Astrocyte (in vitro differentiated cells and primary cell): ENCODE measurements at regions not wholly inside any gene's neighbourhood (a gene's known extent, or its start where the extent isn't known, plus 50 kb on each side); places are given as distances from the start of the nearest gene placed in this dataset.

Experiments
- DNase-seq: peaks from one replicate; pipeline ENCODE4 v3.0.0-alpha.2; 2010; ENCODE audit warnings: low read depth
- FAIRE-seq: peaks from 2 replicates; lab custom pipeline; 2011; peaks lifted over from hg19 to GRCh38; lab: Jason Lieb, UNC
- H2AFZ ChIP-seq: 2 replicates; pipeline ENCODE4 v1.6.0; 2012; ENCODE audit warnings: low read depth, low read length, inconsistent platforms
- H3K27ac ChIP-seq: 2 replicates; pipeline ENCODE4 v1.5.1; 2011; ENCODE audit warnings: low read depth, low read length, inconsistent platforms
- H3K27me3 ChIP-seq: 2 replicates; pipeline ENCODE4 v1.6.0; 2011; ENCODE audit warnings: low read length, inconsistent platforms; ENCODE audit not compliant: insufficient read depth
- H3K36me3 ChIP-seq: 2 replicates; pipeline ENCODE4 v1.5.1; 2011; ENCODE audit warnings: low read length, inconsistent platforms; ENCODE audit not compliant: insufficient read depth
- H3K4me1 ChIP-seq: 2 replicates; pipeline ENCODE4 v1.5.1; 2011; ENCODE audit warnings: low read length, inconsistent platforms; ENCODE audit not compliant: insufficient read depth
- H3K4me2 ChIP-seq: 2 replicates; pipeline ENCODE4 v1.6.0; 2012; ENCODE audit warnings: low read length, inconsistent platforms
- H3K4me3 ChIP-seq: 2 replicates; pipeline ENCODE4 v1.5.1; 2011; ENCODE audit warnings: low read depth, mild to moderate bottlenecking, low read length, inconsistent platforms; ENCODE audit not compliant: insufficient read depth
- H3K79me2 ChIP-seq: 2 replicates; pipeline ENCODE4 v1.6.0; 2012; ENCODE audit warnings: mild to moderate bottlenecking, low read length, inconsistent platforms; ENCODE audit not compliant: insufficient read depth
- H3K9ac ChIP-seq: 2 replicates; pipeline ENCODE4 v1.6.0; 2012; ENCODE audit warnings: mild to moderate bottlenecking, low read length, inconsistent platforms
- H3K9me3 ChIP-seq: 2 replicates; pipeline ENCODE4 v1.5.1; 2012; ENCODE audit warnings: low read depth, mild to moderate bottlenecking, low read length, inconsistent platforms; ENCODE audit not compliant: insufficient read depth
- H4K20me1 ChIP-seq: 2 replicates; pipeline ENCODE4 v1.6.0; 2012; ENCODE audit warnings: low read length, inconsistent platforms; ENCODE audit not compliant: insufficient read depth
- H3K27ac Mint-ChIP-seq: one replicate; pipeline ENCODE4 v1.8.0; 2021; ENCODE audit warnings: mild to moderate bottlenecking, mixed read lengths; ENCODE audit not compliant: unreplicated experiment
- H3K27me3 Mint-ChIP-seq: one replicate; pipeline ENCODE4 v1.8.0; 2021; ENCODE audit warnings: low read depth, mixed read lengths; ENCODE audit not compliant: unreplicated experiment
- H3K36me3 Mint-ChIP-seq: one replicate; pipeline ENCODE4 v1.8.0; 2021; ENCODE audit warnings: low read depth, mixed read lengths; ENCODE audit not compliant: unreplicated experiment
- H3K4me1 Mint-ChIP-seq: one replicate; pipeline ENCODE4 v1.8.0; 2021; ENCODE audit warnings: low read depth, mixed read lengths; ENCODE audit not compliant: unreplicated experiment
- H3K4me3 Mint-ChIP-seq: one replicate; pipeline ENCODE4 v1.8.0; 2021; ENCODE audit warnings: mild to moderate bottlenecking, moderate library complexity, mixed read lengths; ENCODE audit not compliant: unreplicated experiment
- H3K9me3 Mint-ChIP-seq: one replicate; pipeline ENCODE4 v1.8.0; 2021; ENCODE audit warnings: mild to moderate bottlenecking, mixed read lengths; ENCODE audit not compliant: unreplicated experiment
- EZH2 ChIP-seq: IDR thresholded peaks from 2 replicates; pipeline ENCODE4 v1.6.1; 2012; ENCODE audit warnings: mild to moderate bottlenecking, low read length, inconsistent platforms; ENCODE audit not compliant: insufficient read depth
- TF ChIP-seq, protein P1 (sequence below): IDR thresholded peaks from 2 replicates; pipeline ENCODE4 v1.5.1; 2011; ENCODE audit warnings: low read depth, mild to moderate bottlenecking, inconsistent platforms, low read length, moderate library complexity; ENCODE audit not compliant: insufficient read depth

DNA sequence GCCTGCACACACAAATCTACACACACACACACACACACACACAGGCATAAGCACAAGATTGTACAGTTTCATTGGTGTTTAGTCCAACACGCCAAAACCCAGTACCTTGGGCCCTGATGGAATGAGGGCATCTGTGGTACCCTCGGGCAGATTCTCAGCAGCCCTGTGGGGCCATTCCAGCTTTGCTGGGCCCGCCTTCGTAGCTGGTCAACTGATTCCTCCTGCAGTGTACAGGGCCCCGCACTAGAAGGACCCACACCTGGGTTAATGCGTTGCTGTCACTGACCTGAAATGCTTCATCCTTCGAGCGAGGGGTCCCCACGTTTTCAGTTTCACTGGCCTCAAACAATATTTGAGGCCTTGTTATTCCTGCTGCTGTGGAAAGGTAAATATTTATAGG is 731.2 kb downstream of the BRD1 start:
- H3K4me1 ChIP-seq = no peaks in the 10 kb centered on the region
- no peak overlapping the region for H3K27ac ChIP-seq
- H3K4me2 ChIP-seq = no peak overlapping the region
- no peak overlapping the region for H3K4me3 Mint-ChIP-seq
- peaks cover 5% of the 10 kb centered on the region for H3K4me1 Mint-ChIP-seq
- DNase-seq (no peak), FAIRE-seq (no peak)
- H3K9me3 Mint-ChIP-seq = no peaks in the 10 kb centered on the region
- no peaks in the 10 kb centered on the region for H3K36me3 ChIP-seq
- H3K79me2 ChIP-seq = no peaks in the 10 kb centered on the region
- no peak overlapping the region for H3K9ac ChIP-seq
- H3K36me3 Mint-ChIP-seq = no peaks in the 10 kb centered on the region
- H3K27ac Mint-ChIP-seq = no peak overlapping the region
- no peaks in the 10 kb centered on the region for H4K20me1 ChIP-seq
- peaks cover 18% of the 10 kb centered on the region for H3K27me3 Mint-ChIP-seq
- TF ChIP-seq, protein P1, sequence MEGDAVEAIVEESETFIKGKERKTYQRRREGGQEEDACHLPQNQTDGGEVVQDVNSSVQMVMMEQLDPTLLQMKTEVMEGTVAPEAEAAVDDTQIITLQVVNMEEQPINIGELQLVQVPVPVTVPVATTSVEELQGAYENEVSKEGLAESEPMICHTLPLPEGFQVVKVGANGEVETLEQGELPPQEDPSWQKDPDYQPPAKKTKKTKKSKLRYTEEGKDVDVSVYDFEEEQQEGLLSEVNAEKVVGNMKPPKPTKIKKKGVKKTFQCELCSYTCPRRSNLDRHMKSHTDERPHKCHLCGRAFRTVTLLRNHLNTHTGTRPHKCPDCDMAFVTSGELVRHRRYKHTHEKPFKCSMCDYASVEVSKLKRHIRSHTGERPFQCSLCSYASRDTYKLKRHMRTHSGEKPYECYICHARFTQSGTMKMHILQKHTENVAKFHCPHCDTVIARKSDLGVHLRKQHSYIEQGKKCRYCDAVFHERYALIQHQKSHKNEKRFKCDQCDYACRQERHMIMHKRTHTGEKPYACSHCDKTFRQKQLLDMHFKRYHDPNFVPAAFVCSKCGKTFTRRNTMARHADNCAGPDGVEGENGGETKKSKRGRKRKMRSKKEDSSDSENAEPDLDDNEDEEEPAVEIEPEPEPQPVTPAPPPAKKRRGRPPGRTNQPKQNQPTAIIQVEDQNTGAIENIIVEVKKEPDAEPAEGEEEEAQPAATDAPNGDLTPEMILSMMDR = no peak
- no peak for TF ChIP-seq EZH2
- H3K9me3 ChIP-seq = peaks cover 7% of the 10 kb centered on the region
- no peaks in the 10 kb centered on the region for H3K27me3 ChIP-seq
- H2AFZ ChIP-seq = no peak overlapping the region
- H3K4me3 ChIP-seq = no peak overlapping the region

DNA sequence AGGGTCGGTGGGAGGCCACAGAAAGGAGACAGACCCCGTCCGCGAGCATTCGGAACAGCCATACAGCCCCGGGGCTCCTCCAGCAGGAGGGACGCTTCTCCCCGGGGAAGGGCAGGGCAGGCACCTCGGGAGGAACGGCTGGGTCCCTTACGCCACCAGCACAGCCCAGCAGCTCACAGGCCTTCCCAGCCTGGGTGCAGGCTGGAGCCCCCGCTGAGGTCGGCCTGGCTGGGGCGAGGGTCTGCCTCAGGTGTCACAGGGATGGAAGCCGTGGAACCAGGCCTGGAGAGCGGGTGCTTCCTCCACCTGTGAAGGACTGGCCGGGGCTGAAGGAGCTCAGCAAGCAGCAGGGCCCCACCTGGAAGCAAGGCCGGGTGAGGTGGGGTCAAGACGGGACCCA is 732.3 kb downstream of the BRD1 start:
- Histone ChIP-seq H3K79me2 (no peaks in the 10 kb centered on the region), H4K20me1 (no peaks in the 10 kb centered on the region), H3K4me2 (no peak overlapping the region), H3K9ac (no peak overlapping the region), H3K4me1 (no peaks in the 10 kb centered on the region), H3K9me3 (peaks cover 7% of the 10 kb centered on the region), H3K4me3 (no peak overlapping the region), H2AFZ (no peak overlapping the region), H3K27me3 (no peaks in the 10 kb centered on the region), H3K36me3 (no peaks in the 10 kb centered on the region), H3K27ac (no peak overlapping the region)
- Mint-ChIP-seq H3K9me3 (no peaks in the 10 kb centered on the region), H3K4me1 (peaks cover 5% of the 10 kb centered on the region), H3K36me3 (no peaks in the 10 kb centered on the region), H3K4me3 (no peak overlapping the region), H3K27me3 (peaks cover 20% of the 10 kb centered on the region), H3K27ac (no peak overlapping the region)
- TF ChIP-seq, protein P1 = no peak
- no peak for TF ChIP-seq EZH2
- FAIRE-seq (no peak), DNase-seq (no peak)

DNA sequence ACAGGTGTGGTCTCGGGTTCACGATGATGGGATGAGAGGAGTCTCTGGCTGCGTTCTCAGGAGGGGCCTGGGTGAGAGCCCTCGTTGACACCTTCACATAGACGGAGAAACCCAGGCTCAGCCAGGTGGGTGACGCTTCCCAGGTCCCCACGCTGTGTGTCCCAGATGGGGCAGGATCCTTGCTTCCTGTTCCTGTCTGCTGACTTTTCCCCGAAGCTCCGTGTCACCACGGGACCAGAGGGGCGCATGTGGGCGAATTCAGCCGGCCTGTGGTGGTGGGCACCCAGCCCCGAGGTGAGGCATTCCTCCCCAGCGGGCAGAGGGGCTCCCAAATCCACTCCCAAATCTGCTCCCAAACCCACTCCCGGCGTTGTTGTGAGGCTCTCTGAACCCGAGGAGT is 732.8 kb downstream of the BRD1 start:
- Histone ChIP-seq H3K9me3 (peaks cover 7% of the 10 kb centered on the region), H3K27ac (no peak overlapping the region), H3K4me1 (no peaks in the 10 kb centered on the region), H3K79me2 (no peaks in the 10 kb centered on the region), H3K36me3 (no peaks in the 10 kb centered on the region), H2AFZ (no peak overlapping the region), H3K4me3 (no peak overlapping the region), H3K27me3 (no peaks in the 10 kb centered on the region), H3K9ac (no peak overlapping the region), H3K4me2 (no peak overlapping the region), H4K20me1 (no peaks in the 10 kb centered on the region)
- Mint-ChIP-seq H3K27me3 (peaks cover 24% of the 10 kb centered on the region), H3K4me3 (no peak overlapping the region), H3K27ac (no peak overlapping the region), H3K36me3 (no peaks in the 10 kb centered on the region), H3K9me3 (no peaks in the 10 kb centered on the region), H3K4me1 (peaks cover 4% of the 10 kb centered on the region)
- no peak for TF ChIP-seq EZH2
- TF ChIP-seq, protein P1 = no peak
- DNase-seq (no peak), FAIRE-seq (no peak)
